NCI-H2029 treated with DMSO at 0.1 percent for 48 hours (cell line): ENCODE measurements at regions not wholly inside any gene's neighbourhood (a gene's known extent, or its start where the extent isn't known, plus 50 kb on each side); places are given as distances from the start of the nearest gene placed in this dataset.

Experiments used
- DNase-seq: peaks from one replicate; lab custom pipeline; 2025; lab: John Stamatoyannopoulos, UW

DNA sequence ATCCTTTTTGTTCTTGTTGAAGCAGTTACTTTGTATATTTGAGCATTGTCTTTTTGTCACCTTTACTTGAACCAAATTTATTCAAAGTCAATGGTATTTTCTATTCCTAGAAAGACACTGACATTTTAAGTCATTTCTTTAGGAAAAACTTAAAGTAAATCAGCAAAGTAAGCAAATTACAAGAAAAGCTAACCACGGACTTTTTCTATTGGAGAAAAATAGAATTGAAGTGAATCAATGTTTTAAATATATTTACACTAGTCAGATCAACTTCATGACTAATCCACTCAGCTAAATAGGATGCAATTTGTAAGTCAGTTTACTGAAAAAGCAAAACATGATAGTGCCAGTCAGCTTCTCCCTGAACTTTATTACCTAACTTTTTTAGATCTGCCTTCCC, 733.8 kb upstream of the ALCAM start:
- DNase-seq, result no peak

DNA sequence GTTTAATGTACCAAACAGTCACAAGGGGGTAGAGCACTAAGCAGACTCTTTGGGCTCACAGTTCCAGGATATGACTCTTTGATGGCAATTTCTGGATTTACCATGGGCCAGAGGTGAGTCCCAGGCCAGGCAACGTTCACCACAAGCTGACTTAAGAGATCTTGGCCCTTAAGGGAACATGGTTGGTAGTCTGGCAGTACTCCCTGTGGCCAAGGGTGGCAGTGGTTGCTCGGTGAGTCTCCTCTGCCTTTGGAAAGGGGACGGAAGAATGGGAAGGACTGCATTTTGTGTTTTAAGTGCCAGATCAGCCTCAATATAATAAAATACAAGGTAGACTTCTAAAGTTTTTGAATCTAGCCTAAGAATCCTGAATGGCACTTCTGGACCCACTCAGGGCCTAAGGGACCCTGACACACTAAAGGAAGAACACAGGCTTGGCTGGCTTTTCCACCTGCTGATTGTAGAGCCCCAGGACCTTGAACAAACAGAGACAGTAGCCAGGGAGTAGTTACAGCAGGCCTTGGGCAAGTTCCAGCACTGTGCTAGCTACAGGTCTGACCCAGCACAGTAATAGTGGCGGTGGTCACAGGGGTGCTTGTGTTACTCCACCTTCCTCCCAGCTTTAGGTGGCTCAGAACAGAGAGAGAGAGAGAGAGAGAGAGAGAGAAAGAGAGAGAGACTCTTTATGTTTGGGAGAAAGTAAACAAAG, 730.7 kb upstream of the ALCAM start:
- no peak for DNase-seq

DNA sequence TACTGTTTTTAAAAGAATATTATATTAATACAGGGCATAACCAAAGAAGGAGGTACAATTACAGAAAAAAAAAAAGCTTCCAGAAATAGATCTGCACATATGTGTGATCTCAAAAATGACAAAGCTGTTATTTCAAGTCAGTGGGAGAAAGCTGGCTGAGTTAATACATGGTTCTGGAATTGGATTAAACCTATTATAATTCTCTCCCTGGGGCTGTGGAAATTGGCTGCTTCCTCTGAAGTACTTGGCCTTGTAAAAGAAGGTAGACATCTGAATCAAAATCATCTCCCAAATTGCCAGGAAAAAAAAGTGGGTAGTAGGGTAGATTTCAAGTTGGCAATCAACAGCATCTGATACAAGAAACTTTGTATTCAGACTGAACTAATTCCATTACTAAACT, 723.9 kb upstream of the ALCAM start:
- DNase-seq, result no peak

DNA sequence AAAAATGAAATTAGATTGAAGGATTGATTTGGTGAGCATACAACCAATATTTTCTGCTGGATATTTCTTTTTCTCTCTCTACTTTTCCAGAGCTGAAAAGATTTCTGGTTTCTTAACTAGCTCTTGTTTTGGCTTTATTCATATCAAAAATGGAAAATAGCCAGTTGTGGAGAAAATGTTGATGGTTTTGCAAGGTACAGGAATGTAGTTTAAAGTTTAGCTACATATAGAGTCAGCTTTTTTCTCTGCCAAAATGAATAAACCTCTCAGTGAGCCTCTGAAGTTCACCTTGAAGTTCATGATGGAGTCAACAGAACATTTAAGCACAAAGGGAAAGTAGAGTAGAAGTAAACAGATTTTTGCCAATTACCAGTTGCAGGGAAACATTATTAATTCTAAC, 720.5 kb upstream of the ALCAM start:
- no peak for DNase-seq

DNA sequence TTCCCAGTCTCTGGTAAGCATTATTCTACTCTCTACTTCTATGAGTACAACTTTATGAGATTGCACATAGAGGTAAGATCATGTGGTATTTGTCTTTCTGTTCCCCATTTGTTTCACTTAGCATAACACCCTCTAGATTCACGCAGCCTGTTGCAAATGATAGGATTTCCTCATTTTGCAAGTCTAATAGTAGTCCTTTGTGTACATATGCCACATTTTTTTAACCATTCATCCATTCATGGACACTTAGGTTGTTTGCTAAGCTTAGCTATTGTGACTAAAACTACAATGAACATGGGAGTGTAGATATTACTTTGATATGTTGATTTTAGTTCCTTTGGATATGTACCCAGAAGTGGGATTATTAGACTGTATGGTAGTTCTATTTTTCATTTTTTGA, 717.9 kb upstream of the ALCAM start:
- DNase-seq, result no peak

DNA sequence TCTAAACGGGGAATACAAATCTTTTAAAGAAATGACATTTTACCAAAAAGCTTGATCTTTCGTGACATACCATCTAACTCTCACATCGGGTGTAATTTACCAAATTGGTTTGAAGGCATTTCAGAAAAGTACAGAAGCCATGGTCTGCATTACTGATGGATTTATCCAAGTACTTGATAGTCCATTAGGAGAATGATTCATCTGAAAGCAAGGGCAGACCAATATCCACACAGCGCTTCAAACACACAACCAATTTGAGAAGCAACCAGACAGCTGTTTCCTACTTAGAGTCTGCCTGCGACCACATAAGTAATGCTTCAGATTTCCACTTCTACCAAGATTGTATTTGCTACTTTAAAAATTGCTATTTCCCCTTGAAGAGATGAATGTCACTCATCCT, 697.6 kb upstream of the ALCAM start:
- DNase-seq, result no peak

DNA sequence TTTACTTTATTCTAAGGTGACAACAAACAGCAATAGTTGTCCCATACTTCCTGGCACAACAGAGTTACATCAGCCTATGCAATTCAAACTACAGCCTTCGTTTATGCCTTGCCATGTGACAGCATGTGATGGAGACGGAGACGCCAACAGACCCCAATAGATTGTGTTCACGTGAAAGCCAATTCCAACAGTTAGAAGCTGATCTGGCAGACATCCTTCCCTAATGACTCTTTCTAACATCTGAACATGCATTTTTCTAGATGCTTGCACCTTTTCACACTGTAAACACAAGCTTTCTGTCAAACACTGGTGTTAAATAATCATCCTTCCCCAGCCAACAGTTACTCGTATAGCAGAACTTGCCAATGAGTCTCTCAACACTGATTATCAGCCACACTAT, 694.4 kb upstream of the ALCAM start:
- DNase-seq, result no peak

DNA sequence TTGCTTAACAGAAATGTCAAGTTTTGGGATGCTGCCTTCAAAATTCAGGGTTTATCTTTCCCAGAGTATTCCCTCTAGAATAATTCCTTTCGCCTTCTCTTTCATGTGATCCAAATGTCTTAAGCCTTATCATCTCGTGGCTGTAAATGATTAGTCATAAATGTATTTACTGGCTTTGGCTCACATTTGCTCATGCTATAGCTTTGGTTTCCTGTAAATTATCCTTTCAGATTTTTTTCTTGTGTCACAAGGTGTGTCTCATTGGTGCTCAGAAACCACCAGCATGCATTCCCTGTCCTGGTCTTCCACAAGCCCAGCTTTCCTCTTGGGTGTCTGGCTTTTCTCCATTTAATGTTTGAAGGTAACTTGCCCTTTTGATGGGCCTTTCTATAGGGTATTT, 692.7 kb upstream of the ALCAM start:
- no peak for DNase-seq

DNA sequence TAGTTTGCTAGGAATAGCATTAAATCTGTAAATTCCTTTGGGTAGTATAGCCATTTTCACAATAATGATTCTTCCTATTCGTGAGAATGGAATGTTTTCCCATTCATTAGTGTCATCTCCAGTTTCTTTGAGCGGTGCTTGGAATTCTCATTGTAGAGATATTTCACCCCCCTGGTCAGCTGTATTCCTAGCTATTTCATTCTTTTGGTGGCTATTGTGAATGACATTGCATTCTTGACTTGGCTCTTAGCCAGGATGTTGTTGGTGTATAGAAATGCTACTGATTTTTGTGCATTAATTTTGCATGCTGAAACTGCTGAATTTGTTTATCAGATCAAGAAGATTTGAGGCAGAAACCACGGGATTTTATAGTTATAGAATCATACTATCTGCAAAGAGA, 690.5 kb upstream of the ALCAM start:
- DNase-seq, result no peak

DNA sequence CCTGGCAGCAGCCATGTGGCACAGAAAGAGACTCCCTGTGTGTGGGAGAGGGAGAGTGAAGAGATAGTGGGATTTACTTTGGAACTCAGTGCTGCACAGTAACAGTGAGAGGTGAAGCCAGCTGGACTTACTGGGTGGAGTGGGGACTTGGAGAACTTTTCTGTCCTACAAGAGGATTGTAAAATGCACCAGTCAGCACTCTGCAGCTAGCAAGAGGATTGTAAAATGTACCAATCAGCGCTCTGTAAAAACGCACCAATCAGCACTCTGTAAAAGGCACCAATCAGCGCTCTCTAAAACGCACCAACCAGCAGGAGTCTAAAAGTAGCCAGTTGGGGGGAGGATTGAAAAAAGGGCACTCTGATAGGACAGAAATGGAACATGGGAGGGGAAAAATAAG, 688.8 kb upstream of the ALCAM start:
- no peak for DNase-seq

DNA sequence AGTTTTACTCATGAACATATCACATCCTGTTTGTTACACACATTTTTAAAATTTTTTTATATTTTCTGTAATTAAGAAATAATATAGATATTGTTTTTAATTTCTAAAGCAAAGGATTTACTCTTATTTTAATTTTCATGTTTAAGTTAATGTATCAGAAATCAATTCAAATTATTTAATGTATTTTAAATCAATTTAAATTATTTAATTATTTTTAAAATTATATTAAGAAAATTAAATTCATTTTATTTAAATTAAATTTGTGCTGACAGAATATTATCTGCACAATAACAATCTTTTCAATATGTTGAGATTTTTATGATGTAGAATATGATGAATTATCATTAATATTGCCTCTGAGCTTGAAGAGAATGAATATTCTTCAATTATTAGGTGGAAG, 681.2 kb upstream of the ALCAM start:
- no peak for DNase-seq

DNA sequence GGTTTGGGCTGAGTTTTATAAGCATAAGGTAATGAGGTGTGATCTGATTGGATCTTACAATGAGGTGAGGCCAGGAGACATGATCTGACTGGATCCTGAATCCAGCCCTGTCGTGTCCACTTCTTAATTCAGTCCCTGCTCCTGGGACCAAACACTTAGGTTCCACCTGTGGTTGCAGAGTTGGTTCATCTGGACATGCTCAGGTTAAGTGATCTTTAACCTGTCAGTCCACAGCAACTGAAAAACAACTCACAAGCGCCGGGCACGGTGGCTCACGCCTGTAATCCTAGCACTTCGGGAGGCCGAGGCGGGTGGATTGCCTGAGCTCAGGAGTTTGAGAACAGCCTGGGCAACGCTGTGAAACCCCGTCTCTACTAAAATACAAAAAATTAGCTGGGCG, 679.3 kb upstream of the ALCAM start:
- DNase-seq, result no peak

DNA sequence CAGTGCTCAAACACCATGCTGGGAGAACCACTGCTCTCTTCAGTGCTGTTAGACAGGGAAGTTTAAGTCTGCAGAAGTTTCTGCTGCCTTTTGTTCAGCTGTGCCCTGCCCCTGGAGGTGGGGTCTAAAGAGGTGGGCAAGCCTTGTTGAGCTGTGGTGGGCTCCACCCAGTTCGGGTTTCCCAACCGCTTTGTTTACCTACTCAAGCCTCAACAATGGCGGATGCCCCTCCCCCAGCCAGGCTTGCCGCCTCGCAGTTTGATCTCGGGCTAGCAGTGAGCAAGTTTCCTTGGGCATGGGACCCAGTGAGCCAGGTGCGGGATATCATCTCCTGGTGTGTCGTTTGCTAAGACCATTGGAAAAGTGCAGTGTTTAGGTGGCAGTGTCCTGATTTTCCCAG, 670.2 kb upstream of the ALCAM start:
- no peak for DNase-seq

DNA sequence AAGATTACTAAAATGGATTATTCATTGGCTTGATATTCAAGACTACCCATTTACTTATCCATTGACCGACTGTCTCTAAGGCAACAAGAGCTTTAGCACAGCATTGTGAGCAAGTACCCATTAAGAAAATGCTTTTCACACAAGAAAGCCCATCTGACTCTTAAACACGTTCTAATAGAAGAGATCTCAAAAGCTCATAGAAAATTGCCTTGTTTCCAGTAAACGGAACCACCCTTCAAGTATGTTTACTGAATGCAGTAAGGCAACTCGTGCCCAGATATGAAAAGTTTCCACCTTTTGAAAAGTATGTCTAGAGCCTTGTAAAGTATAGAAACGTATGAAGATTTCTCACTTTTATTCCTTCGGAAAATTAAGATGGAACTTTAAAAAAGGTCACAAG, 655.3 kb upstream of the ALCAM start:
- DNase-seq, result no peak

DNA sequence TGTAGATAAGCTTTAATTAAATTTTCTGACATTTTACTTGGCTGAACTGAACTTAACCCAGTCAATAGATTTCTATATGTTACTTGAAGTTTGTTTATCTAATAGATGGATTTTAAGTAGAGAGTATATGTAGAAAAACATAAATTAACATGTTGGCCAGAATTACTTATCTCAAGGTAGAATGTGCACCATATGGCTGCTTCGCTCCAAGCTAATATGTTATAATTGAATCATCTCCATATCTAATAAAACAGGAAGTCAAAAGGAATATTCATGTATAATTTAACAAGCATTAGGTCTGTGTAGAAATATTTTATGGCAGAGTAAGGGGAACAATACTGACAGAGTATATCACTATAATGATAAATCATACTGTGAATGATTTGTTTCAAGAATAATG, 650.7 kb upstream of the ALCAM start:
- DNase-seq, result no peak

DNA sequence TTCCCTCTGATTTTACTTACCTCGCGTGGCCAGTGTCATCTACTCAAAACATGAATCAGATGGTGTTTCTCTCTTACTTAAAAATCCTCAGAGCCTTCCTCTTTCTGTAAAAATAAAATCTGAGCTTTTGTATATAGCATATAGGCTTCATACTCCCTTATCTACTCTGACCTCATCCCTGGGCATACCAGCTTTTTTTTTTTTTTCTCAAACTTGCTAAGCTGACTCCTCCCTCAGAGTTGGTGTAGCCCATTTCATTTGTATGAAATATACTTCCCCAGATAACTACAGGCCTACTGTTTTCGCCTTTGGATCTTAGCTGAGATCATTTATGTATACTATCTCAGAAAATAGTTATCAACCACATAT, 648.9 kb upstream of the ALCAM start:
- no peak for DNase-seq

DNA sequence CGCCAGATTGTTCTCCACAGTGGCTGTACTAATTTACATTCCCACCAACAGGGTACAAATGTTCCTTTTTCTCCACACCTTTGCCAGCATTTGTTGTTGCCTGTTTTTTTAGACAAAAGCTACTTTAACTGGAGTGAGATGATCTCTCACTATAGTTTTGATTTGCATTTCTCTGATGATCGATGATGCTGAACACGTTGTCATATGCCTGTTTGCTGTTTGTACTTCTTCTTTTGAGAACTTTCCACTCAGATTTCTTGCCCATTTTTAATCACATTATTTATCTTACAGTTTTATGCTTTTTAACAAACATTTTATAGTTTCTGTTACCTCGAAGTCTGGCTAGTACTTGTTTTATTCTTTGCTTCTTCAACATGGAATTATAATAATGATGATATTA, 643.7 kb upstream of the ALCAM start:
- DNase-seq, result no peak

DNA sequence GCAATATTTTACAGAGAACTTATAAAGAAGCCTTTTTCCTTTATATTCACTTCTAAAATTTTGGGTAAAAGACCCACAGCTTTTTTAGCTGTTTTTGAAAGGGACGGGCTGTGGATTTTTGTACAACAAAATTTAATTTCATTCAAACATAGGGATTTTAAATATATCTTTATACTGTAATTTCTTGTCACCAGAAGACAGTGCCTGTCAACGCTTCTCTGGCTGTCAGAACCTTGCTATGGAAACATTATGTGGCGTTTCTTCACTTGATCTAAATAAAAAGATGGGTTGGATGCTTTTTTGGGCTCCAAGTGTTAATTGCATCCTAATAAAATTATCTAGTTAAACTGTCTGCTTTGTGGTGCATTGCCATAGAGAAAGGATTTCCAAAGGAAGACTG, 635.6 kb upstream of the ALCAM start:
- DNase-seq, result no peak

DNA sequence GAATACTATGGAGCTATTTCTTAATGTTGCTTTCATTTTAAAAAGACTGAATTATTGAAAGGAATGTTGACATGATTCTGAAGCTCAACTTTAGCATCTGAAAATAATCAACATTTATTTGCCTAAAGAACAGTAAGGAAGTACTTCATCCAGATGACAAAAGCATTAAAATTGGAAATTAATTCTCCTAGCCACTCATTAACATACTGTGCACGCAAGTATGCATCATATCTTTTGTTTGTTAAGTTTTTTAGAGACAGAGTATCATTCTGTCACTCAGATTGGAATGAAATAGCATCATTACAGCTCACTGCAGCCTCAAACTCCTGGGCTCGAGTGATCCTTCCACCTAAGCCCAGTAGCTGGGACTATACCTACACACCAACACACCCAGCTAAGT, 632.1 kb upstream of the ALCAM start:
- no peak for DNase-seq

DNA sequence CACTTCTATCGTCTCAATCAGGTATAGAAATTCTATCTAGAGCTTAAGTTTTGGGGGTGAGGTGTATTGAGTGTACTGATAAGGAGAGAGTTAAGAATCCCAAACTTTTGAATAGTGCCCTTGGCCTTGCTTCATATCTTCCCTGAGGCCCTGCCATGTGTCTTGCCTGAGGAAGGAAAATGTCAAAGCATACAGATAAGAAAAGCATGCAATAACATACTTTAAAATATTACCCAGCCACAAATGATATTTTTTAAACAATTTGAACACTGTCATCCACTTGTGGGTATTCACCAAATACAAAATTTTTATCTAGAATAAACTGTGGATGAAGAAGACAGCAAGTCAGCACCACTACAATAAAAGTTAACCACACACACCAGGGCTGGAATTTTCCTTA, 631.0 kb upstream of the ALCAM start:
- DNase-seq, result no peak

DNA sequence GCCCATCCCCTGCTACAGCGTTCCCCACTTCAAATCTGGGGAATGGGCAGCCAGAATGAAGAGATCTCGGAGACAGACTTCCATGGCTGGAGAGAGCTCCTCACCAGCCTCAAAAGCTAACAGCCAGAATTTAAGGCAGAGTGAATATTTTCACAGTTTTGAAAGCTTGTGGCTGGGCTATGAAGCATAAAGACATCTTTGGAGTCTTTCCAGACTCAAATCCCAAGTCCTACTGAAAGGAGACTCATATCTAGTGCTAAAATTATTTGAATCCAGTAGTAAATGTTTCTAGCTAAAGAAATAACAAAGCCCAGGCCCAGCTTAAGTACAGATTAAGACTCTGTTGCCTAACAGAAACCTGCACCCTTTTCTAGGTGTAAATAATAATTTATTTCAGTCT, 628.4 kb upstream of the ALCAM start:
- no peak for DNase-seq

DNA sequence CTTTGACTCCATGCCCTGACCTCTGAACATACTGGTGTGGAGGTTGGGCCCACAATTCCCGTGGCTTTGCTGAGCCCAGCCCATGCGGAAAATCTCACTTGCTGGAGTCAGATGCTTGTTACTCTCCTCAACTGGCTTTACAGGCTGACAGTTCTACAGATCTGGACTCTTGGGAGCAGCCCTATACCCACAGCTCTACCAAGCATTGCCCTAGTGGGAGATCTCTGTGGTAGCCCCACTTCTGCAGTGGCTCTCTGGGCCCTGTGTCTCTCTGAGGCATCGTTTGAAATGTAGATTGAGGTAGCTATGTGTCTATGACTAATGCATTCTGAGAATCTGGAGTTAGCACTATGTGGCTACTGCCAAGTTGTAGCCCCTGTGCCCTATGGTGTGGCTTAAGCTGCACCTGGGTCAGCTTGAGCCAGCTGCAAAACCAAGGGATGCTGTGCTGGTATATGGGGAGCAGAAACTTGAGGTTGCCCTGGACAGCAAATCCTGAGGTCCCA, 625.8 kb upstream of the ALCAM start:
- no peak for DNase-seq

DNA sequence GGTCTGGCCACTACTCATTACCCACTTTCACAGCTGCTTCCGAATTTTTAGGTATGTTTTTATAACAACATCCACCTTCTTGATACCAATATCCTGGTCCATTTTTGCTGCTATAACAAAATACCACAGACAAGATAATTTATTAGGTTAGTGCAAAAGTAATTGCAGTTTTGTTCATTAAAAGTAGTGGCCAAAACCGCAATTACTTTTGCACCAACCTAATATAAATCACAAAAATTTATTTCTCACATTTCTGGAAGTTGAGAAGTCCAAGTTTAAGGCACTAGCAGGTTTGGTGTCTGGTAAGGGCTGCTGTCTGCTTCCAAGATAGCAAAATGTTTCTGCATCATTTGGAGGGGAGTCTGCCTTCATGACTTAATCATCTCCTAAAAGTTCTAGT, 624.7 kb upstream of the ALCAM start:
- no peak for DNase-seq

DNA sequence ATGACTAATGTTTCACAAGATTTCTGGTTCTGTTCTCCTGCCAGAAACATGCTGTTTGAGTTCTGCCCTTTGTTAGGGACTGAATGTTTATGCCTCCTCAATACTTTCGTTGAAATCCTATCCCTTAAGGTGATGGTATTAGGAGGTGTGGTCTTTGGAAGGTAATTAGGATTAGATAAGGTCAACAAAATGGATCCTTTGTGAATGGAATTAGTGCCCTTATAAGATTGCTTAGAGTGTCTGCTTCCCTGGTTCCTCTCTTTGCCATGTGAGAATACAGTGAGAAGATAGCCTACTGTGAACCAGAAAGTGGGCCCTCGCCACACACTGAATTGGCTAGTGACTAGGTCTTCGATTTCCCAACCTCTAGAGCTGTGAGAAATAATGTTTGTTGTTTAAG, 621.4 kb upstream of the ALCAM start:
- DNase-seq, result no peak

DNA sequence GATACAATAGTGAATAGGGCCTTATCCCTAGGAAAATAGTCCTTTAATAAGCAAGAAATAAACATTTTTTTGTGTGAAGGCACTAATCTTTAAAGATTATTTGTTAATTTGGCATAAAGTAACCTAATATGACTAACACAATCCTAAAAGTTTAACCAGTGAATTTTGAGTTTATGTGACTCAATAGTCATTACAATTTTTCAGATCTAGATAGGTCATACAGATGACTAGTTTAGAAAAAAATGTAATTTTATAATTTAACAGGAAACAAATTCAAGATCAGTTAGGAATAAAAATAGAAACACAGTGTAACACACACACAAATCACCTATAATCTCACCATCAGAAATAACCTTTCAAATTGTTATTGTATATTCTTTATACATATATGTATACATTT, 620.7 kb upstream of the ALCAM start:
- DNase-seq, result no peak
